HG03342 (cell line): ENCODE measurements at regions not wholly inside any gene's neighbourhood (a gene's known extent, or its start where the extent isn't known, plus 50 kb on each side); places are given as distances from the start of the nearest gene placed in this dataset.
A peak's percentile ranks its signal among the peaks of the same experiment; 100 is the strongest.

Experiments
- ATAC-seq: cut with Tn5 transposase; IDR thresholded peaks from one replicate; pipeline ENCODE4 v1.9.1; 2021; ENCODE audit warnings: mild to moderate bottlenecking, moderate library complexity; ENCODE audit not compliant: unreplicated experiment

DNA sequence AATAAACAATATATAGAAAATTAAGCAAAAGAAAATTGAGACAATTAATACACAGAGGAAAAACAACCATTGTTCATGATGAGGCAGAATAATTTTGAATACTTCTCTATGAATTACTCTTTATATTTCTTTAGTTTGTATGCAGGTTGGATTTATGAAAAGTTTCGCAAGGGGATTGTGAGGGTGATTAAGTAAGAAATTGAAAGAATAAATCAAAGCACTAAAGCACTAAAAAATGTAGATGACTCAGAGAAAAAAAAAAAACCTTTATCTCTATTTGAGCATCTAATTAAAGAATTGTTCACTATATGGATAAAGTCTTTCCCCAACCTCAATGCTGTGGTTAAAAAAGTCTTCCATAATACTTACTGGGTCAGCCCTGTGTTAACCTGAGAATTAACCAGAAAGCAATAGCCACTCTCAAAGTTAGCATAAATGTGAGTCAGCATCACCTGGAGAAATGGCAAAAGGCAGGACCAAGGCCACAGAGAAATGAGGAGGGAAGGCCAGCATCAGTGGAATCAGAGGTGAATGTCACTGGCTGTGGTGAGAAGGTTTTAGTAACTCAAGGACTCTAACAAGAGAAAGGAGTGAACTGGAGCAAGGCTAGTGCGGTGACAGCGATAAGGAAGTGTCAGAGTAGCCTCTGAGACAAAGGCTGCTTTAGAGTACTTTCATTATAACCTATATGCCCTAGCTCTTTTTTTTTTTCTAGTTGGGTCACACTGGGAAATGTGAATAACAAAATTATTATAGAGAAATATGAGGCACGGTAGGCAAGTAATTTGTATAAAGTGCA is 310.4 kb downstream of the KCNC2 start:
- ATAC-seq, result no peak

DNA sequence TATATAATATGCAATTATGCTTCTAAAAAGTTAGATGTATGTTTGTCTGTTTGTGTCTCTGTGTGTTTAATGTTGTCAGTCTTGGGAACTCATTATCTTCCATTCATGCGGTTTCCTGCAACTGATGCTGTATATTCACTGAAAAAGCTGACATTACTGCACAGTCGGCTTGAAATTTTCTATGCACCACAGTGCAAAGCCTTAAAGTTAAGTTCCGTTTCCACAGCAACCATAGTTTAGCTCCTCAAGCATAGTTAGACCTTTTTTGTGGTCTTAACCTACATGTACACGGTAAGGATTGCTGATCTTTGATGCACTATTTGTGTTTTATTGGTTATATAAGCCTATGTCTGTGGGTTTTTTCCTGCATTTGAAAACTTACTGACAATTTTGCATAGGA is 309.4 kb downstream of the KCNC2 start:
- no peak for ATAC-seq

DNA sequence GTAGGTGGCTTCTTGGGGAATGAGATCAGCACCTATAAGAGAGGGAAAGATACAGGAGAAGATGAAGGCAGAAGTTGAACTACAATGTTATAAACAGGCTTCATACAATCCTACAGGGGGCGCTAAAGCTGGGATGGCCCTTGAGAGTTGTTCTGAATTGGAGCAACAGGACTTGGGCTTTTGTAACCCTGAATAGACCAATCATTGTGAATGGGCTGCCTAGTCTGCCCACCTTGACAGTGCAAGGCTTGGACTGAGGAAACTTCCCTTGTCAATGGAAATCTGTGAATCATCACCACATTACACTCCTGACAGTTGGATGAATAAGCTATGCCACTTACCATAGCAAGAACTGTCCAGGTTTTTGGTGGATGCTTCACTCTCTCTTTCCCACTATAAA is 306.1 kb downstream of the KCNC2 start:
- peak; percentile 54 for ATAC-seq

DNA sequence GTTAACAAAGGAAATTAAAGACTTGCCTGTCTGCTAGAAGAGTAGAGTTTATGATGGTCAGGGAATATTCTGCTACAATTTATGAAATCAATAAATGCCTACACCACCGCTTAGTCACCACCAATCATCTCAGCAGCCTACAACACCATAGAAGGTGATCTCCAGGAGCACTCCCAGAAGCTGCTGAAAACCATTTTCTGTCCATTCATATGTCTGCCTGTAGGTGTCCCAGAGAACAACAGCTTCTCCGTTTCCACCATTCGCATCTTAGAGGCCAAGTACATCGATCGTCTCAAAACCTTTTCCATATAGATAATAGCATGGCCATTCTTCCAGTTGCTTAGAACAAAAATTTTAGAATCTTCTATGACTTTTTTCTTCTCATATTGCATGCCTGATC is 303.4 kb downstream of the KCNC2 start:
- no peak for ATAC-seq

DNA sequence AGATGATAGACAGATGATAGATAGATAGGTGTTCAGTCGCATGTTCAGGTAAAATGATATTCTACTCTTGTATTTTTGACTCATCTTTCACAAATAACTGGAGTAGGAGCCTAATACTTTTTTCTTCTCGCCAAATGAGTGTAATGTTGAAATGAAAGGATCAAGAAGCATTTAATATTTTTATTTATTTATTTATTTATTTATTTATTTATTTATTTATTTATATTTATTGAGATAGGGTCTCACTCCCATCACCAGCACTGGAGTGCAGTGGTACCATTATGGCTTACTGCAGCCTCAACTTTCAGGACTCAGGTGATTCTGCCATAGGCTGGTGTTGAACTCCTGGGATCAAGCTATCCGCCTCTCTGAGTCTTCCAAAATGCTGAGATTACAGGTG is 298.8 kb downstream of the KCNC2 start:
- ATAC-seq, result no peak

DNA sequence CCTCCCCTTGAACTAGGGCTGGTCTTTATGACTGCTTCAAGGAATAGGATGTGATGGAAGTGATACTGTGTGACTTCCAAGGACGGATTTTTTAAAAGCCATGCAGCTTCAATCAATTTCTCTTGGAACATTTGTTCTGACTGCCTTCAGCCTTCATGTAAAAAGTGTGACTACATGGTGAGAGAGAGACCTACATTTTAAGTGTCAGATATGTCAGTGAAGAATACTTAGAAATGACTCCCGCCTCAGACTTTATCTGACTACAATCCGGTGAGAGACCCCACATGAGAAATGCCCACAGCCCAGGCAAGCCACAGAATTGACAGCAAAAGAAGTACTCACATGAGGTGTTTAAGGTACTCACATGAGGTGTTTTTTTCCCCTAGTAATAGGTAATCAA is 295.3 kb downstream of the KCNC2 start:
- no peak for ATAC-seq

DNA sequence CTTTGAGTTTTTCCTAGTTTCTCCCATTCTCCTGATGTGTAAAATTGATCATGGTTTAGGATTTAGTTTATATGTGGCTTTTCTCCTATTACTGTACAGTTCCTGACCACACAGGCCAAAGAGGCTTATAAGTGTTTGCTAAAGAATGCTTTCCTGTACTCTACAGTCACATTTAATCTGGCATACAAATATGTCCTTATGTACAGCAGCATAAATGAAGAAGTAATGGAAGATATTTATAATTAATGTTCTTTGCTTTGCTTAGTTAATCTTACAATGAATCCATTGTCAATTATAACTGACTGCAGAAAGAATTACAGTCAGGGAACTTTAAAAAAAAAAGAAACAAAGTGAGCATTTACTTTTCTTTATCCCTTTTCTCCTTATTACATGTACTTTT is 293.9 kb downstream of the KCNC2 start:
- ATAC-seq, result no peak

DNA sequence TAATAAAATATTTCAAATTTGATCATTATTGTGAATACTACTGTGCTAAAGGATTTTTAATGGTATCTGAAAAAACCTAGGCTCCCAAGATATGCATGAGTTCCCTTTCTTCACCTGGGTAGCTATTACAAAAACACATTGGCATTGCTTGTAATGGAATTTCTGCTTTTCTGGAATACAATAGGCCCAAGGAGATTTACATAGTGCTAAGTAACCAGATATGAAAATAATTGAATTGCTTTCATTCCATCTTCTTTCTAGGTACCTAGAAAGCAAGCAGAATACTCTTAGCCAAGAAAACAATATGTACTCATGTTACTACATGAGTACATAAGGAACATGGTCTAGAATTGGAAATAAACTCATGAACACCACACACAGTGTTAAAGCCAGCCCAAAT is 291.9 kb downstream of the KCNC2 start:
- ATAC-seq, result no peak

DNA sequence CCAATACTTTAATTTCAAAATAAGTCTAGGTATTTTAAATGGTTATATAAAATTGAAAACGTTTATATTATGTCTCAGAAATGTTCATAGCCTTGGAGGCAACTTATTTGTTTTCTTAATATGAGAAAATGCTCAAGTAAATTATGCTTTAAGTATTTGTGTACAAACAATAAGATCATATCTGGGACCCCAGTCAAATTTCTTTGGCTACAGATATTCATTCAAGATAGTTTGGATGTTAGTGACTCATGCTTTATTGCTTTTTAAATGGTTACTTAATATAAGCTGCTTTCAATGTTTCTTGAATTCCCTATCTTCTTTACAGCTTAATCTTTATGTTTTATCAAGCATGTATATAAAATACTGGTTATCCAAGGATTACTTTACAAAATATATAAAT is 291.3 kb downstream of the KCNC2 start:
- no peak for ATAC-seq

DNA sequence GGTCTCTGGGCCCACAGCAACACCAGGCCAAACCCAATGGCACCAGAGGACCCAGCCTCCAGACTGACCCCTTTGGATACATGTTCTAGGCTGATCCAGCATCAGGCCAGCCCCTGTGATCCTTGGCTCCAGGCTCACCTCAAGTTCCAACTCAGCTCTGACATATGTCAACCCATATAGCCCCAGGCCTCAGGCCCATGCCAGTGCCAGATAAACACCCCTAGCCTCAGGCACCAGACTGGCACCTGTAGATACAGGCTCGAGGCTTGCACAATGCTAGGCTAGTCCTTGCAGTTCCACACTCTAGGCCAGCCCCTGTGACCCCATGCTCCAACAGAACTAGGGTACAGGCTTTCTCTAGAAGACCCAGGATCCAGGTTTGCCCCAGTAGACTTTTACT is 287.5 kb downstream of the KCNC2 start:
- no peak for ATAC-seq

DNA sequence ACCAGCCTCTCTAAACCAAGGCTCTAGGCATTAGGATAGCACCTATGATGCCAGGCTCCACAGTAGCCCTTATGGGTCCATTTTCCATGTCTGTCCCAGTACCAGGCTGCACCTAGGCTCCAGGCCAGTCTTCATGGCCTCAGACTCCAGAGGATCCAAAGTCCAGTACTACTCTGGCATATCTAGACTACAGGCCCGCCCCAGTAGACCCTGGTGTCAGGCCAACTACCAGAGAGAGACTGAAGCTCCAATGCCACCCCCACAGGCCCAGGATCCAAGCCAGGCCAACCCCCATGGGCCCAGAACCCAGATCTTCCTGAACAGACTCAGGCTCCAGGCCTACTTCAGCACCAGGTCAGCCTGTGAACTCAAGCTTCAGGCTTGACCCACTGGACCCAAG is 287.0 kb downstream of the KCNC2 start:
- no peak for ATAC-seq

DNA sequence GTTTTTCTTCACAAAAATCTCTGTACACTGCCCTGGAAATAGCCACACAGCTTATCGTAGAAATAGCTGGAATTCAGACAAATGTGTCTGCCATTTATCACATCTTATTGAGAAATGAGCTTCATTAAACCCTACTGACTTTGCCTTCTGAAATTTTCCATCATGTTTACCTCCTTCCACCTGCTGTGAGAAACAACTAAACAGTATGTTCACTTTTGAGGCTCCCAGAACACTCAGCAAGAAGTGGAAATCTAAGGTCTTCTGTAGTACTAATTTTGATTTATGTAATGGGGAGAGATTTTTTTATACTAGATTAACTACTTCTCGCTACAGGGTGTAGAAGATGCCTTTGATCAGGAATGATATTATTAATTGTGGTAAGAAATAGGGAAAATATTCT is 268.0 kb downstream of the KCNC2 start:
- no peak for ATAC-seq

DNA sequence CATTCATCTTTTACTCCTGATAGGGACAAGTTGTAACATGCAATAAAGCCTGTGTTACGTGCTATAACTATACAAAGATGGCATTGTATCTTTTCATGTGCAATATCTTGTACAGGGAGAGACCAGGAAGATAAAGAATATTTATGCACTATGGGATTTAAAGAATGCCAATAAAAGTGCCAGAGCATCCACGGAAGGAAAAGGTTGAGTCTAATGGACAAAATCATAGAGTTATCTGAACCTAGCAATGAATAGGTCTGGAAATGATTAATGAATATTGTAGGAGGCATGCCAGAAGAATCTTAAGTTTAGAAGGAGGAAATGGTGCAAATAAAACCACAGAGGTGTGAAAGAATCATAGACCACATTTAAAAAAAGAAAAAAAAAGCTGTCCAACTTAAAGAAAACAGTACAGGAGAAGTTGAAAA is 263.9 kb downstream of the KCNC2 start:
- no peak for ATAC-seq

DNA sequence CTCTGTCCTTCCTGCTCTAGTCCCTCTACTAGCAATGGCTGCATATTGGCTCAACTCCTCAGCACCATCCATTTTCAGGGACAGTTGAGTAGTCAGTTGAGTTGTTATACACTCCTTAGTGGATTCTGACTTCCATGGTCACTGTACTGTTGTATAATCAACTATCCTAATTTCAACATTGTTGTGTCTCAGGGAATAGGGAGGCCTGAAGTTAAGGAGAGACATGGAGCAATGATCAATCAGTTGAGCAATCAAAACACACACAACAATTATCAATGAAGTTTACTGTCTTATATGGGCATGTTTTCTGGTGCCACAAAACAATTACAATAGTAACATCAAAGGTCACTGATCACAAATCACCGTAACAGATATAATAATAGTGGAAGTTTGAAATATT is 255.9 kb downstream of the KCNC2 start:
- no peak for ATAC-seq

DNA sequence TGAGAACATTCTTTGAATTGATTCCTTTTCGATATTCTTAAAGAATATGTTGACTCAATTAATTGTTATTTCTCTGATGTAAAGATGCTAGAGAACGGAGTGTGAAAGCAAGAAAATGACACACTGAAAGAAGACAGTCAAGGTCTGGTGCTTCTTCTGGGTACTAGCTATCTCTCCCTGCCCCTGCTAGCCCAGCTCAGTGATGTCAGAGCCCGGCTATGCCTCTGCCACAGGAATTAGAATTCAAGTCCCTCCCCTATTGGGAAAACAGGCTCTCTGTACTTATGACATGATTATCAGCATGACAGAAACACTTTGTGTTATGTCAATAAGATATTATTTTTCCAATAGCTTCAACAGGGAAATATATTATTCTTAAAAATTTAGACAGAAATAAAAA is 252.4 kb downstream of the KCNC2 start:
- no peak for ATAC-seq

DNA sequence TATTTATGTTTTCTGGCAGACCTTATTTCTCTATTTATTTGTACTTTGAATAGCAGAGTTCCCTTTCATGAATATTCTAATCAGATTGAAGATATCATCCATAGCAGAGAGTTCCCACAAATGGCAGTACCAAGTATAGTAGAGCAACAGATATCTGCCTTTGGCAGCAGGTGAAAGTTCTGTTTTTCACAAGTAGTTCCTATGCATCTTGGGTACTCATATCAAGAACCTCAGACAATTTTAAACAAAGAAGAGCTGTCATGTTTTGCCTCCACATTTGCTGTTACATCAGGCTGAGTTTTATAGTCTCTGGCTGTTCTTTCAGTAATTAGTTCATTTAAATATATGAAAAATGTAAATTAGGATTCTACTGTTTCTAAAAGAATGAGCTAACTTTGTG is 252.0 kb downstream of the KCNC2 start:
- no peak for ATAC-seq

DNA sequence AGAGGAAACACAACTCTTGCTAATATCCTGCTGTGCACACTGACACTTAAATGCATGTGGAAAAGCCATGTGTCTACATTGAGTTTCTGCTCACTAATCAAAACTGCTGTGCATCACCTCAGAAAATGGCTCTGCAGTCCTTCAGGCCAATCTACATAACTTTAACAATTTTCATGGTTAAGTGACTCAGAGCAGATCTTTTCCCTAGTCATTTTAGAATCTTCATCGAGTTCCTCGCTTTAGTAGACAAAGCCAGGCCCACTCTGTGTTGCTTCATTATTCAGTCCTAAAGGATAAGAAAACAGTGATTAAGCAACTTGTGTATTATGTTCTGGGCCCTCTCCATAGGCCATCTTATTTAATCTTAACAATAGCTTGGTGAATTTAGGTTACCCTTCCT is 250.0 kb downstream of the KCNC2 start:
- ATAC-seq, result no peak

DNA sequence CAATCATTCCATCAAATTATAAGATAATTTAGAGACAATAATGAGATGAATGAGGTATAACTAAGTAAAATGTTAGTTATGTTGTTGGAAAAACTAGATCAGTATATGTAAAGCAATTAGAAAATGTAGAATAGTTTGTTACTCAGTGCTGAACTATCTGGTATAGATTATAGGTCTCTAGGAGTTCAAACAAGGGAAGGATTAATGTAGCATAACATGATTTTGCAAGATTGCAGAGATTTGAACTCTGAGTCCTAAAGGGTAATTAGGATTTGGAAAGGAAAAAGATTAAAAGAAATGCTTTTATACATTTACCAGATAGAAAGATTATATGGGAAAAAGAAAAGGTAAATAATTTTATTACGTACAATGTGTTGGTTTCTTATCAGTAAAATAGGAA is 246.3 kb downstream of the KCNC2 start:
- no peak for ATAC-seq

DNA sequence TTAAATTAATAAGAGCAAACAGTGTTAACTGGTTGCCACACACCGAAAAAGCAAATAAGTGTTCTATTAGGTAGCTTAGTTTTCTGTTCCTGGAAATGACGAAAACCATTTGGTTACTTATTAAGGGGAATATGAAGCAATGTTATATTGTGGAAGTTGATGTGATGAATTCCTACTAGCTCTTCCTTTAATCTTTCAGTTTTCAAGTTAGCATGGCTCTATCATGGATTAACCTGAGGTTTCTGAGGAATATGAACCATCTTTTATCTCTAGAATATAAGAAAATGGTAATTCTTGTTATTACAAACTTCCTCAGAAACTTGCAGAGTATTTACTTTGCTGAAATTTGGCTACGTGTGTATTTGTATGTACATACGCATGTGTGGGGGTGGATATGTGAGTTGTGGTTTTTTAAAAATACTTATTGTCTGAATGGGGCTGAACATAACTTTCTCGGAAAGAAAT is 245.7 kb downstream of the KCNC2 start:
- no peak for ATAC-seq

DNA sequence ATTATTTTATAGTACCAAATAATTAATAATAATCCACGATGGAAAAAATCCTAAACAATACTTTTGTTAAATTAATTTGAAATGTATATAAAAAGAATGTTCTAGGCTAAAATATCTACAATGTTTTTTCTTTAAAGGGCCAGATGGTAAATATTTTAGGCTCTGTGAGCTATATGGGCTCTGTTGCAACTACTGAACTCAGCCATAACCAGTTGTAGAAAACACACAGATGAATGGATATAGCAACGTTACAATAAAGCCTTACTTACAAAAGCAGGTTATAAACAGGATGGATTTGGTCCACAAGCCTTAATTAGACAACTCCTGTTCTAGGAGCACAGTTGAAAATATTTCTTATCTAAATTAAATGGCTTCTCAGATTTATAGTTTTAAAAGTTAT is 245.2 kb downstream of the KCNC2 start:
- ATAC-seq, result no peak

DNA sequence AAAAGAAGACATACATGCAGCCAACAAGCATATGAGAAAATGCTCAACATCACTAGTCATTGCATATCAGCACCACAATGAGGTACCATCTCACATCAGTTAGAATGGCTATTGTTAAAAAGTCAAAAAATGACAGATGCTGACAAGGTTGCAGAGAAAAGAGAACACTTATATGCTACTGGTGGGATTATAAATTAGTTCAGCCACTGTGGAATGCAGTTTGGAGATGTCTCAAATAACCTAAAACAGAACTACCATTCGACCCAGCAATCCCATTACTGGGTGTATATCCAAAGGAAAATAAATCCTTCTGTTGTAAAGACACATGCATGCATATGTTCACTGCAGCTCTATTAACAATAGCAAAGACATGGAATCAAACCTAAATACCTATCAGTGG is 238.4 kb downstream of the KCNC2 start:
- ATAC-seq, result no peak

DNA sequence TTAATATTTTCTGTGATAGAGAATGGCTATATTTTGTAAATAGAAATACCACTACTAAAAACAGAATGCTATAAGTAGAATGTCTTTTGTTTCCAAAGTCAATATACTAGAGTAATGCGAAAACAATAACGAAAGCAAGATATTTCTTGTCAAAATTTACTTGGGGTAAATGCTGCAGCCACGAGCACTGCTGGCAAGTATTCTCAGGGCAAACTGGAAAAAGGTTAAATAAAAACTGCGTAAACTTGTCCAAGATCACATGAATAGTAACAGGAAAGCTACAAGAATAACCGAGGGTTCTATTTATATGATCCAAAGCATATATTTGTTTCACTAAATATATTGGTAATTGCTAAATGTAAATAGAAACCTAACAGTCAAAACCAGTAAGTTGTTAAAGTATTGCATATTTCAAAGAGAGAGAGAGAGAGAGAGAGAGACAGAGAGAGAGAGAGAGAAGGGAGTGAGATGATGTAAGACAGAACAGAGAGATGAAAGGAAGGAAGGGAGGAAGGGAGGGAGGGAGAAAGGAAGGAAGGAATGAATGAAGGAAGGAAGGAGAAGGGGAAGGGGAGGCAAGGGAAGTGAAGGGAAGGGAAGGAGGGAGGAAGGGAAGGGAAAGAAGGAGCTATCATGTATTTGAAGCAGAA is 231.7 kb downstream of the KCNC2 start:
- no peak for ATAC-seq

DNA sequence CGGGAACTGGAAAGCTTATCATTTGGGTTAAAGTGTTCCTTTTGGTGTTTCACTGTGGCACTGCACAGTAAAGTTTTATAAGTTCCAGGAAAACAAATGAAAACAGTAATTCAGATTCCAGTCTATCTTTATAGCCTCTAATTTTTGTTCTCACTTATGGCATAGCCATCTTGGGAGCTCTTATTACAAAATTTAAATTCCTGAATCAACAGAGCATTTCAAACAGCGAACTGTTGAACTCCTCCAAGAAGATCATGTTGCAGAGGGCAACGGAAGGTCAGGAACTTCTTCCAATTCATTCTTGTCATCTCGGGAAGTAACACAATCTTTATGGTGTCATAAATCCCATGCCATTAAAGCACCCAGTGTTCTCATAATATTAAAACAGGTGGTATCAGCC is 229.1 kb downstream of the KCNC2 start:
- no peak for ATAC-seq
